ENCODE measurements at regions not wholly inside any gene's neighbourhood (a gene's known extent, or its start where the extent isn't known, plus 50 kb on each side); places are given as distances from the start of the nearest gene placed in this dataset.

- TF ChIP-seq, protein P1, sequence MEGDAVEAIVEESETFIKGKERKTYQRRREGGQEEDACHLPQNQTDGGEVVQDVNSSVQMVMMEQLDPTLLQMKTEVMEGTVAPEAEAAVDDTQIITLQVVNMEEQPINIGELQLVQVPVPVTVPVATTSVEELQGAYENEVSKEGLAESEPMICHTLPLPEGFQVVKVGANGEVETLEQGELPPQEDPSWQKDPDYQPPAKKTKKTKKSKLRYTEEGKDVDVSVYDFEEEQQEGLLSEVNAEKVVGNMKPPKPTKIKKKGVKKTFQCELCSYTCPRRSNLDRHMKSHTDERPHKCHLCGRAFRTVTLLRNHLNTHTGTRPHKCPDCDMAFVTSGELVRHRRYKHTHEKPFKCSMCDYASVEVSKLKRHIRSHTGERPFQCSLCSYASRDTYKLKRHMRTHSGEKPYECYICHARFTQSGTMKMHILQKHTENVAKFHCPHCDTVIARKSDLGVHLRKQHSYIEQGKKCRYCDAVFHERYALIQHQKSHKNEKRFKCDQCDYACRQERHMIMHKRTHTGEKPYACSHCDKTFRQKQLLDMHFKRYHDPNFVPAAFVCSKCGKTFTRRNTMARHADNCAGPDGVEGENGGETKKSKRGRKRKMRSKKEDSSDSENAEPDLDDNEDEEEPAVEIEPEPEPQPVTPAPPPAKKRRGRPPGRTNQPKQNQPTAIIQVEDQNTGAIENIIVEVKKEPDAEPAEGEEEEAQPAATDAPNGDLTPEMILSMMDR (conservative IDR thresholded peaks at IDR 0.05; ENCODE audit: low read depth, low read length), result no peak
- H3K4me3 ChIP-seq (ENCODE audit: low read length), result no peak overlapping the region
- DNase-seq (ENCODE audit: low read depth), result no peak
Measured at GRCh38 chr12:42933461-42934081, 344.0 kb upstream of the PRICKLE1 start.

GRCh38 chr12:42932936-42933335, 343.4 kb upstream of the PRICKLE1 start:
- DNase-seq (ENCODE audit: low read depth), result no peak
- TF ChIP-seq, protein P1 (conservative IDR thresholded peaks at IDR 0.05; ENCODE audit: low read depth, low read length), result no peak
- H3K4me3 ChIP-seq (ENCODE audit: low read length), result no peak overlapping the region

GRCh38 chr12:42926232-42926631, 336.7 kb upstream of the PRICKLE1 start:
- H3K4me3 ChIP-seq (ENCODE audit: low read length), result no peak overlapping the region
- no peak for DNase-seq (ENCODE audit: low read depth)
- TF ChIP-seq, protein P1 (conservative IDR thresholded peaks at IDR 0.05; ENCODE audit: low read depth, low read length), result no peak

DNA sequence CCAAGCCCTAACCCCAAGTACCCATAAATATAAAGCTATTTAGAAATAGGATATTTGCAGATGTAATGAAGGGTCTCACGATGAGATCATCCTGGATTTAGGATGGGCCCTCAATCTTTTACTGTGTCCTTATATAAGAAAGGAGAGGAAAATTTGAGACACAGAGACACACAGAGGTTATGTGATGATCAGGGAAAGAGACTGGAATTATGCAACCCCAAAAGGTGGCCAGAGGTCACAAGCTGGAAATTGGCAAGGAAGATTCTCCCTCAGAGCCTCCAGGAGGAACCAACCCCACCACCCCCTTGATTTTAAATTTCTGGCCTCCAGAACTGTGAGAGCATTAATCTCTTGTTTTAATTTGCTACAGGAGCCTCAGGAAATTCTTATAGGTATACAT, 334.9 kb upstream of the PRICKLE1 start:
- TF ChIP-seq, protein P1 (conservative IDR thresholded peaks at IDR 0.05; ENCODE audit: low read depth, low read length), result no peak
- no peak overlapping the region for H3K4me3 ChIP-seq (ENCODE audit: low read length)
- DNase-seq (ENCODE audit: low read depth), result no peak

- TF ChIP-seq, protein P1 (conservative IDR thresholded peaks at IDR 0.05; ENCODE audit: low read depth, low read length), result no peak
- H3K4me3 ChIP-seq (ENCODE audit: low read length), result no peak overlapping the region
- DNase-seq (ENCODE audit: low read depth), result no peak
Measured at GRCh38 chr12:42923583-42923982, 334.0 kb upstream of the PRICKLE1 start.

- DNase-seq (ENCODE audit: low read depth), result no peak
- TF ChIP-seq, protein P1 (conservative IDR thresholded peaks at IDR 0.05; ENCODE audit: low read depth, low read length), result no peak
- H3K4me3 ChIP-seq (ENCODE audit: low read length), result no peak overlapping the region
Measured at GRCh38 chr12:42923156-42923555, 333.6 kb upstream of the PRICKLE1 start.

- TF ChIP-seq, protein P1 (conservative IDR thresholded peaks at IDR 0.05; ENCODE audit: low read depth, low read length), result no peak
- no peak for DNase-seq (ENCODE audit: low read depth)
- no peak overlapping the region for H3K4me3 ChIP-seq (ENCODE audit: low read length)
Measured at GRCh38 chr12:42922505-42922850, 332.9 kb upstream of the PRICKLE1 start.

Data from retinal pigment epithelial cell (primary cell).